WERI-Rb-1 (cell line): ENCODE measurements at regions not wholly inside any gene's neighbourhood (a gene's known extent, or its start where the extent isn't known, plus 50 kb on each side); places are given as distances from the start of the nearest gene placed in this dataset.
"Not testable (repeated sequence)": the region's sequence is repeated elsewhere in the genome, so short reads cannot be mapped to it uniquely, and the experiment has no call there.

ENCODE experiments used
- DNase-seq: peaks from one replicate; pipeline ENCODE4 v3.0.0-alpha.2; 2020
- H3K27ac ChIP-seq: fragments of 250-450 bp; sonication (Bioruptor Pico); 2 replicates; pipeline ENCODE4 v1.5.1; 2020; ENCODE audit warnings: mild to moderate bottlenecking, moderate library complexity
- H3K27me3 ChIP-seq: fragments of 250-450 bp; sonication (Bioruptor Pico); 2 replicates; pipeline ENCODE4 v1.5.1; 2021; ENCODE audit warnings: mild to moderate bottlenecking, low read depth, moderate library complexity; ENCODE audit not compliant: insufficient read depth, severe bottlenecking
- H3K36me3 ChIP-seq: fragments of 250-450 bp; sonication (Bioruptor Pico); 2 replicates; pipeline ENCODE4 v1.5.1; 2020; ENCODE audit warnings: mild to moderate bottlenecking, moderate library complexity
- H3K4me3 ChIP-seq: 2 replicates; pipeline ENCODE4 v1.5.1; 2011; ENCODE audit warnings: low read depth, mild to moderate bottlenecking, control low read depth, low read length
- H3K9me3 ChIP-seq: fragments of 250-450 bp; sonication (Bioruptor Pico); 2 replicates; pipeline ENCODE4 v1.5.1; 2021; ENCODE audit warnings: mild to moderate bottlenecking, moderate library complexity; ENCODE audit not compliant: severe bottlenecking
- TF ChIP-seq, protein P1 (sequence below): IDR thresholded peaks from 2 replicates; pipeline ENCODE4 v1.5.1; 2011; ENCODE audit warnings: low read depth, mild to moderate bottlenecking, control low read depth, inconsistent platforms, low read length

DNA sequence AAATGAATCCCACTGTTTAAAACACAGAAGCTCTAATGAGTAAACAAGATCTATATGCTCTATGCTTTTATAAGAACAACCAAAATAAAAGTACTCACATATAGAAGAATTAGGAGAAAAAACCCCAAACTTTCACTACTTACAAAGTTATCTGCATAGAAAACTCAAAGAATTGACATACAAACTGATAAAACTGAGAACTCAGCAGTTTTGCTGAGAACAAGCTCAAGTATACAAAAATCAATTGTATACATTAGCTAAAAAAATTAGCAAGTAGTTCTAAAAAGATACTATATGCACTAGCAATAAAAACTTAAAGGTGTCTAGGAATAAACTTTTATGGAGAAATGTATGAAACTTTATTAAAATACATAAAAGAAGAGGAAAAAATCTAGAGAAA is 186.2 kb upstream of the KAZN start:
- DNase-seq: no peak
- TF ChIP-seq, protein P1, sequence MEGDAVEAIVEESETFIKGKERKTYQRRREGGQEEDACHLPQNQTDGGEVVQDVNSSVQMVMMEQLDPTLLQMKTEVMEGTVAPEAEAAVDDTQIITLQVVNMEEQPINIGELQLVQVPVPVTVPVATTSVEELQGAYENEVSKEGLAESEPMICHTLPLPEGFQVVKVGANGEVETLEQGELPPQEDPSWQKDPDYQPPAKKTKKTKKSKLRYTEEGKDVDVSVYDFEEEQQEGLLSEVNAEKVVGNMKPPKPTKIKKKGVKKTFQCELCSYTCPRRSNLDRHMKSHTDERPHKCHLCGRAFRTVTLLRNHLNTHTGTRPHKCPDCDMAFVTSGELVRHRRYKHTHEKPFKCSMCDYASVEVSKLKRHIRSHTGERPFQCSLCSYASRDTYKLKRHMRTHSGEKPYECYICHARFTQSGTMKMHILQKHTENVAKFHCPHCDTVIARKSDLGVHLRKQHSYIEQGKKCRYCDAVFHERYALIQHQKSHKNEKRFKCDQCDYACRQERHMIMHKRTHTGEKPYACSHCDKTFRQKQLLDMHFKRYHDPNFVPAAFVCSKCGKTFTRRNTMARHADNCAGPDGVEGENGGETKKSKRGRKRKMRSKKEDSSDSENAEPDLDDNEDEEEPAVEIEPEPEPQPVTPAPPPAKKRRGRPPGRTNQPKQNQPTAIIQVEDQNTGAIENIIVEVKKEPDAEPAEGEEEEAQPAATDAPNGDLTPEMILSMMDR: no peak
- H3K4me3 ChIP-seq: no peak overlapping the region
- peaks cover 72% of the 10 kb centered on the region for H3K27me3 ChIP-seq
- no peak overlapping the region for H3K27ac ChIP-seq
- H3K9me3 ChIP-seq: no peaks in the 10 kb centered on the region
- H3K36me3 ChIP-seq: no peaks in the 10 kb centered on the region

DNA sequence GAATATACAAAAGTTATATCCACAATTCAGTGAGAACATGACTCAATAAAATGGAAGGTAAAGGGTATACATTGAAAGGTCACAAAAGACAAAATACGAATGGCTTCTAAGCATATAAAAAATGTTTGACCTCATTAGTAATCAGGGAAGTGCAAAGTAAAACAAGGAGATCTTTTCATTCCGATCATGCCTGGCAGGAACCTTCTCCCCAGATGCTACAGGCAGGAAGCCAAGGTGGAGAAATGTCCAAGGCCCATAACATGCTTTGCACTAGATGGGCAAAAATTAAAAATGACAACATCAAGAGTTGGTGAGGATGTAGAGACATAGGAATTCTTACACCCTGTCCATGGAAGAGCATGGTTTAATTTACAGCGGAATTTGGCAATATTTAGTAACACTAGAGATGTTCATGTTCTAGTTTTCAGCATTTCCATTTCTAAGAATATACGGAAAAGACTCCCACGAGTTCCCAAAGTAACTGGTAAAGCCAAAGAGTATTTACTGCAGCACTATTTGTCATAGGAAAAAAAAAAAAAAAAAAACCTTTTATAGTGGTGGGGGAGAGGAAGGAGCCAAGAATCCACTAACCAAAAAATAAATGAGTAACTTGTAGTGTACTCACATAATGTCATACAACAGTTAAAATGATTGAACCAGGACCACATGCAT is 184.5 kb upstream of the KAZN start:
- TF ChIP-seq, protein P1: no peak
- no peak for DNase-seq
- no peaks in the 10 kb centered on the region for H3K9me3 ChIP-seq
- H3K27ac ChIP-seq: no peak overlapping the region
- no peak overlapping the region for H3K4me3 ChIP-seq
- H3K36me3 ChIP-seq: no peaks in the 10 kb centered on the region
- peaks cover 70% of the 10 kb centered on the region for H3K27me3 ChIP-seq

DNA sequence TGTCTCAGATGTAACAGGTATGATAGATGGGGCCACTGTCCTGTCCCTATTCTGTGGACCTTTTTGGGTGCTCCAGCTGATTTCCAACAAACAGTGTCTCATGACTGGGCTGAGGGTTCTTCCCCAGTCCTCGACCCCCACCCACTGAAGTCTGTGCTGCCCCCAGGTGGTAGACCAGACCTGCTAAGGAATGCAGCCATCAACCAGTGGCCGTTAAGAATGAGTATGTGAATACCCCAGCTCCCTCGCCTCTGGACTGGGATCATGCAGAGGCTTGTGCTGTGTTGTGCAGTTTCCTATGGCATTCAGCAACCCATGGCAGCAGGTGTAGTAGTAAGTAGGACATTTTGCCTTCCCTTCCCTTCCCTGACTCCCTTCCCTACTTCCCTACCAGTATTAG is 183.1 kb upstream of the KAZN start:
- DNase-seq: peak; percentile 50
- no peaks in the 10 kb centered on the region for H3K36me3 ChIP-seq
- TF ChIP-seq, protein P1: peak; percentile 63
- peaks cover 71% of the 10 kb centered on the region for H3K27me3 ChIP-seq
- no peak overlapping the region for H3K4me3 ChIP-seq
- no peak overlapping the region for H3K27ac ChIP-seq
- peaks cover 5% of the 10 kb centered on the region for H3K9me3 ChIP-seq

DNA sequence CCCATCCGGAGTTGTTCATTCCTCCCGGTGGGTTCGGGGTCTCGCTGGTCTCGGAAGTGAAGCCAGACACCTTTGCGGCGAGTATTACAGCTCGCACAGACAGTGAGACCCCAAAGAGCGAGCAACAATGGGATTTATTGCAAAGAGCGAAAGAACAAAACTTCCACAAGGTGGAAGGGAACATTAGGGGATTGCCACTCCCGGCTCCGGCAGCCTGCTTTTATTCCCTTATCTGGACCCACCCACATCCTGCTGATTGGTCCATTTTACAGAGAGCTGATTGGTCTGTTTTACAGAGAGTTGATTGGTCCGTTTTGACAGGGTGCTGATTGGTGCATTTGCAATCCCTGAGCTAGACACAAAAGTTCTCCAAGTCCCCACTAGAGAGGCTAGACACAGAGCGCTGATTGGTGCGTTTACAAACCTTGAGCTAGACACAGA is 178.7 kb upstream of the KAZN start:
- not testable (repeated sequence) for H3K27ac ChIP-seq, H3K36me3 ChIP-seq, H3K9me3 ChIP-seq, DNase-seq, H3K4me3 ChIP-seq
- peaks cover 74% of the 10 kb centered on the region for H3K27me3 ChIP-seq

DNA sequence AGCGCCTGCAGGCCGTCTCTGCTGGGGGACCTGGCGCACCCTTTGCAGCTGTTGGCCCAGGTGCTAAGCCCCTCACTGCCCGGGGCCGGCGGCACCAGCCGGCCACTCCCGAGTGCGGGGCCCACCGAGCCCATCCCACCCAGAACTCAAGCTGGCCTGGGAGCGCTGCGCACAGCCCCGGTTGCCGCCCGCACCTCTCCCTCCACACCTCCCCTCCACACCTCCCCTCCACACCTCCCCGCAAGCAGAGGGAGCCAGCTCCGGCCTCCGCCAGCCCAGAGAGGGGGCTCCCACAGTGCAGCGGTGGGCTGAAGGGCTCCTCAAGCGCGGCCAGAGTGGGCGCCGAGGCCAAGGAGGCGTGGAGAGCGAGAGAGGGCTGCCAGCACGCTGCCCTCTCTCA is 177.8 kb upstream of the KAZN start:
- Histone ChIP-seq H3K36me3 (no peaks in the 10 kb centered on the region), H3K27me3 (peaks cover 79% of the 10 kb centered on the region), H3K9me3 (peaks cover 6% of the 10 kb centered on the region), H3K27ac (no peak overlapping the region), H3K4me3 (no peak overlapping the region)
- DNase-seq: no peak
- TF ChIP-seq, protein P1: no peak

DNA sequence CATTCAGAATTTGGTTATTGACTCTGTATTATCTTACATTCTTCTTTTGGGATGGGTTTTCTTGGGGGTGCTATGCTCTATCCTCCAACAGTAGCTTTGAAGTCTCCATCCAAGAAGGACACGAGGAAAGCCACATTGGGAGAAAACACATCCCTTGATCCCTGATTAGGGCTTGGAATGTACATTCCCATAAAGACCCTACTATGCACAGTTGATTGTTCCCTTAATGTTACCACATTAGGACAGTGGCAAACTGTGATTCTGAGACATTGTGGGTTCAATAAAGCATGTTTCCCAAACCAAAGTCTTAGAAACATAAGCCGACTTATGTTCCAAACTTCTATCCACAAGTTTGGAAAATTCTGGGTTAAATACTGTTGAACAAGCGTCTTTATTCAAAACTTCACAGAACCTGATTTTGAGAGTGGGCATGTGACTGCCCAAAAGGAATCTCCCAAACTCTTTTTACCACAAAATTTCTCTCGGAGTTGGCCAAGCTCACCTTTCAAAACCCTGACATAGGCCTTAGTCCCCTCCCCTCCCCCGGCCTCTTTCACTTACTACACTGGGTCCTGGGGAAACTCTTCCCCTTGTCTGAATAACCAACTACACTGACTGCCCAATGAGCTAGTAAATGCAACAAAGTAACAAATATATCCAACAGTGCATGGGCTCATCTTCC is 177.0 kb upstream of the KAZN start:
- H3K9me3 ChIP-seq: peaks cover 6% of the 10 kb centered on the region
- TF ChIP-seq, protein P1: no peak
- no peak overlapping the region for H3K27ac ChIP-seq

More for the DNA sequence above, 177.0 kb upstream of the KAZN start:
- DNase-seq: no peak
- no peak overlapping the region for H3K4me3 ChIP-seq
- peaks cover 82% of the 10 kb centered on the region for H3K27me3 ChIP-seq
- no peaks in the 10 kb centered on the region for H3K36me3 ChIP-seq
